SK-N-SH (cell line): ENCODE measurements at regions not wholly inside any gene's neighbourhood (a gene's known extent, or its start where the extent isn't known, plus 50 kb on each side); places are given as distances from the start of the nearest gene placed in this dataset.
"Not testable (repeated sequence)": the region's sequence is repeated elsewhere in the genome, so short reads cannot be mapped to it uniquely, and the experiment has no call there.

ENCODE experiments used
- POLR2AphosphoS5 ChIP-seq: IDR thresholded peaks from 2 replicates; pipeline ENCODE4 v1.6.1; 2012; ENCODE audit warnings: low read depth, low read length
- SIN3A ChIP-seq: IDR thresholded peaks from 2 replicates; pipeline ENCODE4 v1.6.1; 2012; ENCODE audit warnings: low read depth, mild to moderate bottlenecking, low read length, moderate library complexity, borderline replicate concordance
- SMC3 ChIP-seq: IDR thresholded peaks from 2 replicates; pipeline ENCODE4 v1.6.1; 2012; ENCODE audit warnings: low read depth, low read length, improper control_type of control experiment
- TF ChIP-seq, protein P1 (sequence below): fragments of 200-600 bp; sonication (generic); IDR thresholded peaks from 2 replicates; pipeline ENCODE4 v1.6.1; 2017; ENCODE audit warnings: antibody characterized with exemption, mild to moderate bottlenecking, moderate library complexity

GRCh38 chr12:8282181-8282580, 54.8 kb upstream of the FAM90A1 start:
- not testable (repeated sequence) for TF ChIP-seq POLR2AphosphoS5, SIN3A, SMC3
- TF ChIP-seq, protein P1, sequence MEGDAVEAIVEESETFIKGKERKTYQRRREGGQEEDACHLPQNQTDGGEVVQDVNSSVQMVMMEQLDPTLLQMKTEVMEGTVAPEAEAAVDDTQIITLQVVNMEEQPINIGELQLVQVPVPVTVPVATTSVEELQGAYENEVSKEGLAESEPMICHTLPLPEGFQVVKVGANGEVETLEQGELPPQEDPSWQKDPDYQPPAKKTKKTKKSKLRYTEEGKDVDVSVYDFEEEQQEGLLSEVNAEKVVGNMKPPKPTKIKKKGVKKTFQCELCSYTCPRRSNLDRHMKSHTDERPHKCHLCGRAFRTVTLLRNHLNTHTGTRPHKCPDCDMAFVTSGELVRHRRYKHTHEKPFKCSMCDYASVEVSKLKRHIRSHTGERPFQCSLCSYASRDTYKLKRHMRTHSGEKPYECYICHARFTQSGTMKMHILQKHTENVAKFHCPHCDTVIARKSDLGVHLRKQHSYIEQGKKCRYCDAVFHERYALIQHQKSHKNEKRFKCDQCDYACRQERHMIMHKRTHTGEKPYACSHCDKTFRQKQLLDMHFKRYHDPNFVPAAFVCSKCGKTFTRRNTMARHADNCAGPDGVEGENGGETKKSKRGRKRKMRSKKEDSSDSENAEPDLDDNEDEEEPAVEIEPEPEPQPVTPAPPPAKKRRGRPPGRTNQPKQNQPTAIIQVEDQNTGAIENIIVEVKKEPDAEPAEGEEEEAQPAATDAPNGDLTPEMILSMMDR = not testable (repeated sequence)
